ENCODE measurements at regions not wholly inside any gene's neighbourhood (a gene's known extent, or its start where the extent isn't known, plus 50 kb on each side); places are given as distances from the start of the nearest gene placed in this dataset.

GRCh38 chr3:67145738-67146137 is 147.6 kb downstream of the KBTBD8 start:
- H3K27me3 ChIP-seq (replicated peaks in 1 of 4; ENCODE audit: control extremely low read depth in 1 of 4, control insufficient read depth in 3 of 4, insufficient read depth in 4 of 4, low read length in 3 of 4): no peaks in the 10 kb centered on the region
- ATAC-seq (ENCODE audit: low read depth) (no peak), DNase-seq (no peak)
- H3K9me3 ChIP-seq (ENCODE audit: control extremely low read depth in 1 of 3, control insufficient read depth in 2 of 3, insufficient read depth in 1 of 3, low read length in 2 of 3): peaks cover 0 to 6% (median 0%) of the 10 kb centered on the region in 3 donors
- ChIA-PET POLR2A (no interaction called here), CTCF (no interaction called here)
- H3K79me2 ChIP-seq (ENCODE audit: control insufficient read depth, insufficient read depth, low read length): no peaks in the 10 kb centered on the region
- H3K4me1 Mint-ChIP-seq: no peaks in the 10 kb centered on the region
- H3K4me1 ChIP-seq (ENCODE audit: control insufficient read depth in 2 of 2, insufficient read depth in 2 of 2, low read length in 2 of 2): no peaks in the 10 kb centered on the region
- H3K4me3 Mint-ChIP-seq: no peak overlapping the region
- H2AFZ ChIP-seq (ENCODE audit: insufficient read depth, low read depth, low read length, poor library complexity, severe bottlenecking): no peak overlapping the region
- H3K27ac ChIP-seq (ENCODE audit: low read length in 2 of 2): no peak overlapping the region
- no peaks in the 10 kb centered on the region for H3K36me3 ChIP-seq (replicated peaks in 1 of 2; ENCODE audit: control extremely low read depth in 1 of 2, control insufficient read depth in 1 of 2, extremely low read depth in 1 of 2, insufficient read depth in 2 of 2, low read length in 1 of 2)
- H3K4me2 ChIP-seq (replicated peaks; ENCODE audit: low read depth, low read length, poor library complexity, severe bottlenecking): no peak overlapping the region
- H3K4me3 ChIP-seq (ENCODE audit: control extremely low read depth in 1 of 5, extremely low read depth in 1 of 5, insufficient read depth in 1 of 5, low read depth in 2 of 5, low read length in 4 of 5): no peak overlapping the region
- H3K9ac ChIP-seq (ENCODE audit: low read length): no peak overlapping the region
- no peak for TF ChIP-seq EZH2 (IDR thresholded peaks at IDR 0.05; ENCODE audit: borderline replicate concordance, insufficient read depth, low read depth, low read length, poor library complexity, severe bottlenecking)
- TF ChIP-seq CTCF (IDR thresholded peaks at IDR 0.05): no peak
- intact Hi-C loops (cut with micrococcal nuclease): no loop called here
- WGBS (ENCODE audit: insufficient coverage): no CpG with 5 or more reads among the region's 2 CpGs
- H3K27ac Mint-ChIP-seq: no peak overlapping the region
- H3K27me3 Mint-ChIP-seq: peaks cover 7% of the 10 kb centered on the region
- H3K9me3 Mint-ChIP-seq (ENCODE audit: insufficient read depth): no peaks in the 10 kb centered on the region
- H4K20me1 ChIP-seq (ENCODE audit: control insufficient read depth, insufficient read depth, low read length, poor library complexity, severe bottlenecking): no peaks in the 10 kb centered on the region

- H3K27me3 Mint-ChIP-seq: no peaks in the 10 kb centered on the region
- H2AFZ ChIP-seq (ENCODE audit: insufficient read depth, low read depth, low read length, poor library complexity, severe bottlenecking): no peak overlapping the region
- POLR2A ChIA-PET: no interaction called here
Measured at GRCh38 chr3:67154429-67154828, 156.3 kb downstream of the KBTBD8 start.

More at GRCh38 chr3:67154429-67154828, 156.3 kb downstream of the KBTBD8 start:
- WGBS (ENCODE audit: insufficient coverage): 89% methylated on average over 3 of the region's 8 CpGs
- H3K4me2 ChIP-seq (replicated peaks; ENCODE audit: low read depth, low read length, poor library complexity, severe bottlenecking): no peak overlapping the region
- no peak for ATAC-seq (ENCODE audit: low read depth)
- H3K36me3 ChIP-seq (replicated peaks in 1 of 2; ENCODE audit: control extremely low read depth in 1 of 2, control insufficient read depth in 1 of 2, extremely low read depth in 1 of 2, insufficient read depth in 2 of 2, low read length in 1 of 2): no peaks in the 10 kb centered on the region
- DNase-seq: no peak
- intact Hi-C loops (cut with micrococcal nuclease): no loop called here
- TF ChIP-seq CTCF (IDR thresholded peaks at IDR 0.05): no peak
- TF ChIP-seq EZH2 (IDR thresholded peaks at IDR 0.05; ENCODE audit: borderline replicate concordance, insufficient read depth, low read depth, low read length, poor library complexity, severe bottlenecking): no peak
- H3K4me3 ChIP-seq (ENCODE audit: control extremely low read depth in 1 of 5, extremely low read depth in 1 of 5, insufficient read depth in 1 of 5, low read depth in 2 of 5, low read length in 4 of 5): no peak overlapping the region
- H3K27ac ChIP-seq (ENCODE audit: low read length in 2 of 2): no peak overlapping the region
- H3K79me2 ChIP-seq (ENCODE audit: control insufficient read depth, insufficient read depth, low read length): no peaks in the 10 kb centered on the region
- Mint-ChIP-seq H3K4me3 (no peak overlapping the region), H3K27ac (no peak overlapping the region), H3K4me1 (no peaks in the 10 kb centered on the region), H3K9me3 (ENCODE audit: insufficient read depth) (peaks cover 3% of the 10 kb centered on the region)
- H3K27me3 ChIP-seq (replicated peaks in 1 of 4; ENCODE audit: control extremely low read depth in 1 of 4, control insufficient read depth in 3 of 4, insufficient read depth in 4 of 4, low read length in 3 of 4): no peaks in the 10 kb centered on the region
- CTCF ChIA-PET: no interaction called here
- peaks cover 0 to 9% (median 0%) of the 10 kb centered on the region in 3 donors for H3K9me3 ChIP-seq (ENCODE audit: control extremely low read depth in 1 of 3, control insufficient read depth in 2 of 3, insufficient read depth in 1 of 3, low read length in 2 of 3)
- H3K4me1 ChIP-seq (ENCODE audit: control insufficient read depth in 2 of 2, insufficient read depth in 2 of 2, low read length in 2 of 2): no peaks in the 10 kb centered on the region
- no peaks in the 10 kb centered on the region for H4K20me1 ChIP-seq (ENCODE audit: control insufficient read depth, insufficient read depth, low read length, poor library complexity, severe bottlenecking)
- no peak overlapping the region for H3K9ac ChIP-seq (ENCODE audit: low read length)
